CD4-positive, alpha-beta T cell (primary cell): ENCODE measurements at regions not wholly inside any gene's neighbourhood (a gene's known extent, or its start where the extent isn't known, plus 50 kb on each side); places are given as distances from the start of the nearest gene placed in this dataset.

ENCODE experiments used
- ATAC-seq: fragments of 200-7000 bp; cut with Tn5 transposase; one replicate; pipeline ENCODE4 v1.10.0; 2022; ENCODE audit warnings: mild to moderate bottlenecking; ENCODE audit not compliant: poor library complexity
- CTCF ChIA-PET: fragments of 350-600 bp; sonication (Branson Sonifier 250); formaldehyde crosslinking; loops from one replicate; lab custom pipeline; 2021; ENCODE audit warnings: antibody characterized with exemption, inconsistent platforms; lab: Charles Lee
- POLR2A ChIA-PET: fragments of 350-600 bp; sonication (Branson Sonifier 250); formaldehyde crosslinking; loops from one replicate; lab custom pipeline; 2021; ENCODE audit warnings: antibody characterized with exemption, inconsistent platforms; lab: Charles Lee
- DNase-seq, 14 experiments: peaks; one replicate each; pipeline ENCODE4 v3.0.0-alpha.2; 2013 to 2020; ENCODE audit warnings: mixed read lengths in 2 of 14
- H3K27ac ChIP-seq, 2 donors: one replicate each; pipeline versions ENCODE4 v1.5.1 to v1.7.0; 2013; ENCODE audit warnings: low read length in 2 of 2, low read depth in 1 of 2, mild to moderate bottlenecking in 1 of 2
- H3K27me3 ChIP-seq, 2 experiments: 1 replicate in 1 of 2; 2 replicates in 1 of 2; pipeline versions ENCODE4 v1.6.1 to v1.7.0; 2013; ENCODE audit warnings: low read length in 2 of 2, control low read depth in 1 of 2, mild to moderate bottlenecking in 1 of 2, moderate library complexity in 1 of 2; ENCODE audit not compliant: insufficient read depth in 2 of 2, control insufficient read depth in 1 of 2
- H3K36me3 ChIP-seq: one replicate; pipeline ENCODE4 v1.6.1; 2013; ENCODE audit warnings: low read length, control low read depth; ENCODE audit not compliant: insufficient read depth
- H3K4me1 ChIP-seq: one replicate; pipeline ENCODE4 v1.6.1; 2013; ENCODE audit warnings: low read length, control low read depth; ENCODE audit not compliant: insufficient read depth
- H3K4me3 ChIP-seq: one replicate; pipeline ENCODE4 v1.5.1; 2013; ENCODE audit warnings: mild to moderate bottlenecking, low read length, moderate library complexity
- H3K9me3 ChIP-seq, 2 experiments: 1 replicate in 1 of 2; 2 replicates in 1 of 2; pipeline versions ENCODE4 v1.6.1 to v1.7.0; 2013; ENCODE audit warnings: low read length in 2 of 2, mild to moderate bottlenecking in 2 of 2, control low read depth in 1 of 2, moderate library complexity in 1 of 2; ENCODE audit not compliant: control insufficient read depth in 1 of 2, insufficient read depth in 1 of 2
- H3K27ac Mint-ChIP-seq: one replicate; pipeline ENCODE4 v1.8.0; 2020; ENCODE audit warnings: mixed read lengths
- H3K27me3 Mint-ChIP-seq: one replicate; pipeline ENCODE4 v1.8.0; 2021; ENCODE audit warnings: mixed read lengths
- H3K36me3 Mint-ChIP-seq: one replicate; pipeline ENCODE4 v1.8.0; 2021; ENCODE audit warnings: low read depth, mixed read lengths
- H3K4me1 Mint-ChIP-seq: one replicate; pipeline ENCODE4 v1.8.0; 2021; ENCODE audit warnings: low read depth, mixed read lengths
- H3K4me3 Mint-ChIP-seq: one replicate; pipeline ENCODE4 v1.8.0; 2020; ENCODE audit warnings: mild to moderate bottlenecking, mixed read lengths
- H3K9me3 Mint-ChIP-seq: one replicate; pipeline ENCODE4 v1.8.0; 2020; ENCODE audit warnings: mixed read lengths
- CTCF ChIP-seq: fragments of 200-600 bp; IDR thresholded peaks from one replicate; pipeline ENCODE4 v1.8.0; 2022; ENCODE audit warnings: antibody characterized with exemption, mild to moderate bottlenecking
- intact Hi-C, 2 experiments: fragments of 100-400 bp; cut with DNase I in 1 of 2; cut with micrococcal nuclease in 1 of 2; formaldehyde crosslinking; loops; one replicate each; pipeline versions ENCODE4 v1.15.1 to v1.9.0; 2023 to 2025; cut with DNase I, micrococcal nuclease

GRCh38 chr6:101302593-101302992, 90.9 kb upstream of the GRIK2 start:
- Mint-ChIP-seq H3K27ac (no peak overlapping the region), H3K4me1 (no peaks in the 10 kb centered on the region), H3K27me3 (no peaks in the 10 kb centered on the region), H3K36me3 (no peaks in the 10 kb centered on the region), H3K4me3 (no peak overlapping the region), H3K9me3 (peaks cover 16% of the 10 kb centered on the region)
- CTCF ChIA-PET: no interaction called here
- intact Hi-C loops: no loop called here
- no peaks in the 10 kb centered on the region for H3K27me3 ChIP-seq
- POLR2A ChIA-PET: no interaction called here
- H3K9me3 ChIP-seq: no peaks in the 10 kb centered on the region
- no peaks in the 10 kb centered on the region for H3K4me1 ChIP-seq
- no peak for ATAC-seq
- no peak overlapping the region for H3K4me3 ChIP-seq
- TF ChIP-seq CTCF: no peak
- DNase-seq: no peak
- no peak overlapping the region for H3K27ac ChIP-seq
- H3K36me3 ChIP-seq: no peaks in the 10 kb centered on the region

- ATAC-seq: no peak
- no peak overlapping the region for H3K27ac Mint-ChIP-seq
- no peak for TF ChIP-seq CTCF
Observed at GRCh38 chr6:101303495-101303894, 90.0 kb upstream of the GRIK2 start.

GRCh38 chr6:101312652-101313051, 80.9 kb upstream of the GRIK2 start:
- H3K27ac ChIP-seq: no peak overlapping the region
- ATAC-seq (no peak), DNase-seq (no peak)
- H3K9me3 ChIP-seq: peaks cover 0 to 5% of the 10 kb centered on the region in 2 experiments
- no peaks in the 10 kb centered on the region for H3K36me3 ChIP-seq
- H3K36me3 Mint-ChIP-seq: no peaks in the 10 kb centered on the region
- H3K4me1 ChIP-seq: no peaks in the 10 kb centered on the region
- TF ChIP-seq CTCF: no peak
- no peak overlapping the region for H3K4me3 Mint-ChIP-seq
- H3K27me3 ChIP-seq: no peaks in the 10 kb centered on the region
- POLR2A ChIA-PET: no interaction called here
- H3K27me3 Mint-ChIP-seq: no peaks in the 10 kb centered on the region
- peaks cover 2% of the 10 kb centered on the region for H3K9me3 Mint-ChIP-seq
- no peak overlapping the region for H3K4me3 ChIP-seq
- intact Hi-C loops: no loop called here
- CTCF ChIA-PET: no interaction called here
- no peaks in the 10 kb centered on the region for H3K4me1 Mint-ChIP-seq
- no peak overlapping the region for H3K27ac Mint-ChIP-seq

More at GRCh38 chr6:101303495-101303894, 90.0 kb upstream of the GRIK2 start:
- H3K27me3 Mint-ChIP-seq: no peaks in the 10 kb centered on the region
- Histone ChIP-seq H3K27me3 (no peaks in the 10 kb centered on the region), H3K36me3 (no peaks in the 10 kb centered on the region), H3K9me3 (no peaks in the 10 kb centered on the region), H3K4me3 (no peak overlapping the region), H3K27ac (no peak overlapping the region), H3K4me1 (no peaks in the 10 kb centered on the region)
- POLR2A ChIA-PET: no interaction called here
- intact Hi-C loops: no loop called here
- H3K36me3 Mint-ChIP-seq: no peaks in the 10 kb centered on the region
- DNase-seq: no peak
- CTCF ChIA-PET: no interaction called here
- no peak overlapping the region for H3K4me3 Mint-ChIP-seq
- H3K9me3 Mint-ChIP-seq: peaks cover 16% of the 10 kb centered on the region
- H3K4me1 Mint-ChIP-seq: no peaks in the 10 kb centered on the region
